HepG2 (cell line): ENCODE measurements at regions not wholly inside any gene's neighbourhood (a gene's known extent, or its start where the extent isn't known, plus 50 kb on each side); places are given as distances from the start of the nearest gene placed in this dataset.

Experiments used
- EZH2 ChIP-seq: conservative IDR thresholded peaks from 2 replicates; pipeline ENCODE4 v1.6.1; 2012; ENCODE audit warnings: mild to moderate bottlenecking, low read depth, low read length, moderate library complexity
- GMEB2 ChIP-seq: IDR thresholded peaks from 2 replicates; pipeline ENCODE4 v1.6.1; 2016; ENCODE audit warnings: missing biosample characterization, missing genetic modification reagents, low read depth
- SP2 ChIP-seq: sonication (generic); formaldehyde crosslinking; IDR thresholded peaks from 2 replicates; pipeline ENCODE4 v1.5.1; 2020; ENCODE audit warnings: mild to moderate bottlenecking, missing genetic modification reagents
- ZNF205 ChIP-seq: IDR thresholded peaks from 2 replicates; pipeline ENCODE4 v1.6.1; 2018; ENCODE audit warnings: missing biosample characterization, missing genetic modification reagents

DNA sequence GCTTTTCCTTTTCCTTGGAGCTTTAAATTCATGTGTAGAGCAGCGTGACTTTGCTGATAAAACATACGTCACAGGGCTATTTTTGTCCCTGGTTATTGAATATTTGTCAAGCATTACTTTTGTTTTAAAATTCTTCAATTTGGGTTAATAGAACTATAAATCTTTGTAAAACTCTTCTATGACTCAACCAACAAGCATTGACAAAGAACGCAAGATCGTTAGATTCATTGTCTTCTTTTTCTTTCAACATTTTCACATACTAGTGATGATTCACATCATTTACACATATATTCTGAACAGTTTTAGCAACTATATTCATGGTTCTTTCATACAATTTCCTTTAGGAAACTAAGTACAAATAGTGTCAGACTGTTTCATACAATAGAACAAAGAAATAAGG, 72.0 kb upstream of the GPM6A start:
- no peak for TF ChIP-seq ZNF205 (CRISPR knock-in tag)
- no peak for TF ChIP-seq SP2
- no peak for TF ChIP-seq GMEB2 (CRISPR knock-in tag)
- TF ChIP-seq EZH2: no peak
